Fibroblast of skin of right biceps (primary cell): ENCODE measurements at regions not wholly inside any gene's neighbourhood (a gene's known extent, or its start where the extent isn't known, plus 50 kb on each side); places are given as distances from the start of the nearest gene placed in this dataset.

ENCODE experiments used
- DNase-seq: peaks from one replicate; pipeline ENCODE4 v3.0.0-alpha.2; 2013

- peak; percentile 11 for DNase-seq
These were observed 720.7 kb upstream of the CXADR start for GRCh38 chr21:16792101-16792500.

- peak; percentile 83 for DNase-seq
These were observed 717.9 kb upstream of the CXADR start for GRCh38 chr21:16794950-16795349.

GRCh38 chr21:16796776-16797175 is 716.1 kb upstream of the CXADR start:
- DNase-seq = no peak

GRCh38 chr21:16797540-16797939 is 715.3 kb upstream of the CXADR start:
- no peak for DNase-seq

GRCh38 chr21:16797966-16798365 is 714.9 kb upstream of the CXADR start:
- DNase-seq = no peak

GRCh38 chr21:16800536-16801275 is 712.1 kb upstream of the CXADR start:
- no peak for DNase-seq

GRCh38 chr21:16811011-16811410 is 701.8 kb upstream of the CXADR start:
- DNase-seq = no peak

GRCh38 chr21:16811970-16812369 is 700.9 kb upstream of the CXADR start:
- DNase-seq = no peak

GRCh38 chr21:16815243-16815642 is 697.6 kb upstream of the CXADR start:
- DNase-seq = no peak

- DNase-seq = peak; percentile 17
These were observed 691.3 kb upstream of the CXADR start for GRCh38 chr21:16821588-16821987.

GRCh38 chr21:16829532-16829931 is 683.3 kb upstream of the CXADR start:
- no peak for DNase-seq

- DNase-seq = no peak
These were observed 680.1 kb upstream of the CXADR start for GRCh38 chr21:16832791-16833190.

- DNase-seq = no peak
These were observed 678.1 kb upstream of the CXADR start for GRCh38 chr21:16834791-16835190.

- DNase-seq = peak; percentile 39
These were observed 675.5 kb upstream of the CXADR start for GRCh38 chr21:16837321-16837720.

GRCh38 chr21:16837721-16838120 is 675.1 kb upstream of the CXADR start:
- DNase-seq = no peak

- peak; percentile 11 for DNase-seq
These were observed 674.5 kb upstream of the CXADR start for GRCh38 chr21:16838331-16838730.

- no peak for DNase-seq
These were observed 672.3 kb upstream of the CXADR start for GRCh38 chr21:16840538-16840937.

- no peak for DNase-seq
These were observed 670.7 kb upstream of the CXADR start for GRCh38 chr21:16841975-16842695.

- DNase-seq = no peak
These were observed 670.2 kb upstream of the CXADR start for GRCh38 chr21:16842696-16843035.

- DNase-seq = no peak
These were observed 665.6 kb upstream of the CXADR start for GRCh38 chr21:16847211-16847610.

- no peak for DNase-seq
These were observed 661.8 kb upstream of the CXADR start for GRCh38 chr21:16851054-16851453.

GRCh38 chr21:16855164-16855667 is 657.6 kb upstream of the CXADR start:
- DNase-seq = no peak

GRCh38 chr21:16863362-16863905 is 649.4 kb upstream of the CXADR start:
- no peak for DNase-seq

- no peak for DNase-seq
These were observed 648.9 kb upstream of the CXADR start for GRCh38 chr21:16863908-16864307.
